ENCODE measurements at regions not wholly inside any gene's neighbourhood (a gene's known extent, or its start where the extent isn't known, plus 50 kb on each side); places are given as distances from the start of the nearest gene placed in this dataset.
"Not testable (repeated sequence)": the region's sequence is repeated elsewhere in the genome, so short reads cannot be mapped to it uniquely, and the experiment has no call there.

GRCh38 chr10:64518456-64518855 is 997.3 kb downstream of the REEP3 start:
- DNase-seq (ENCODE audit: low read depth in 4 of 4, low spot score in 3 of 4), result no peak

GRCh38 chr10:64519427-64519826 is 998.2 kb downstream of the REEP3 start:
- no peak for DNase-seq (ENCODE audit: low read depth in 4 of 4, low spot score in 3 of 4)

GRCh38 chr10:64519831-64520230 is 998.6 kb downstream of the REEP3 start:
- DNase-seq (ENCODE audit: low read depth in 4 of 4, low spot score in 3 of 4), result no peak

GRCh38 chr10:64523065-64523759 is 1002.0 kb downstream of the REEP3 start:
- DNase-seq (ENCODE audit: low read depth in 4 of 4, low spot score in 3 of 4), result no peak

- no peak for DNase-seq (ENCODE audit: low read depth in 4 of 4, low spot score in 3 of 4)
Observed at GRCh38 chr10:64528294-64529002, 1007.2 kb downstream of the REEP3 start.

GRCh38 chr10:64529003-64529350 is 1007.8 kb downstream of the REEP3 start:
- no peak for DNase-seq (ENCODE audit: low read depth in 4 of 4, low spot score in 3 of 4)

GRCh38 chr10:64534616-64535015 is 1013.4 kb downstream of the REEP3 start:
- DNase-seq (ENCODE audit: low read depth in 4 of 4, low spot score in 3 of 4), result no peak

- DNase-seq (ENCODE audit: low read depth in 4 of 4, low spot score in 3 of 4), result no peak
Observed at GRCh38 chr10:64535131-64535867, 1014.1 kb downstream of the REEP3 start.

GRCh38 chr10:64537112-64537511 is 1015.9 kb downstream of the REEP3 start:
- DNase-seq (ENCODE audit: low read depth in 4 of 4, low spot score in 3 of 4), result no peak

GRCh38 chr10:64537928-64538327 is 1016.7 kb downstream of the REEP3 start:
- DNase-seq (ENCODE audit: low read depth in 4 of 4, low spot score in 3 of 4), result no peak

GRCh38 chr10:64546073-64546472 is 1024.9 kb downstream of the REEP3 start:
- DNase-seq (ENCODE audit: low read depth in 4 of 4, low spot score in 3 of 4), result no peak

- DNase-seq (ENCODE audit: low read depth in 4 of 4, low spot score in 3 of 4), result no peak
Observed at GRCh38 chr10:64547168-64547567, 1026.0 kb downstream of the REEP3 start.

GRCh38 chr10:64555666-64556065 is 1034.5 kb downstream of the REEP3 start:
- DNase-seq (ENCODE audit: low read depth in 4 of 4, low spot score in 3 of 4), result no peak

GRCh38 chr10:64558094-64558835 is 1037.1 kb downstream of the REEP3 start:
- DNase-seq (ENCODE audit: low read depth in 4 of 4, low spot score in 3 of 4), result no peak

- no peak for DNase-seq (ENCODE audit: low read depth in 4 of 4, low spot score in 3 of 4)
Observed at GRCh38 chr10:64571056-64571455, 1049.9 kb downstream of the REEP3 start.

GRCh38 chr10:64573623-64574325 is 1052.6 kb downstream of the REEP3 start:
- DNase-seq (ENCODE audit: low read depth in 4 of 4, low spot score in 3 of 4), result no peak

GRCh38 chr10:64574371-64574770 is 1053.2 kb downstream of the REEP3 start:
- DNase-seq (ENCODE audit: low read depth in 4 of 4, low spot score in 3 of 4), result no peak

- no peak for DNase-seq (ENCODE audit: low read depth in 4 of 4, low spot score in 3 of 4)
Observed at GRCh38 chr10:64576497-64576896, 1055.3 kb downstream of the REEP3 start.

GRCh38 chr10:64578757-64579156 is 1057.6 kb downstream of the REEP3 start:
- DNase-seq (ENCODE audit: low read depth in 4 of 4, low spot score in 3 of 4), result not testable (repeated sequence)

- DNase-seq (ENCODE audit: low read depth in 4 of 4, low spot score in 3 of 4), result no peak
Observed at GRCh38 chr10:64586934-64587503, 1065.8 kb downstream of the REEP3 start.
